GM23248 (cell line): ENCODE measurements at regions not wholly inside any gene's neighbourhood (a gene's known extent, or its start where the extent isn't known, plus 50 kb on each side); places are given as distances from the start of the nearest gene placed in this dataset.

Experiments used
- EZH2 ChIP-seq: fragments of 200-600 bp; sonication (generic); IDR thresholded peaks from 2 replicates; pipeline ENCODE4 v1.6.1; 2018; ENCODE audit warnings: antibody characterized with exemption, mild to moderate bottlenecking; ENCODE audit not compliant: insufficient read depth, poor library complexity, severe bottlenecking
- EZH2phosphoT487 ChIP-seq: fragments of 200-600 bp; sonication (generic); IDR thresholded peaks from 2 replicates; pipeline ENCODE4 v1.6.1; 2018; ENCODE audit warnings: antibody characterized with exemption, moderate library complexity, mild to moderate bottlenecking, low read depth; ENCODE audit not compliant: insufficient read depth

GRCh38 chr7:36010656-36011587, 142.1 kb upstream of the EEPD1 start:
- TF ChIP-seq EZH2 = no peak
- no peak for TF ChIP-seq EZH2phosphoT487
